ENCODE measurements at regions not wholly inside any gene's neighbourhood (a gene's known extent, or its start where the extent isn't known, plus 50 kb on each side); places are given as distances from the start of the nearest gene placed in this dataset.

DNA sequence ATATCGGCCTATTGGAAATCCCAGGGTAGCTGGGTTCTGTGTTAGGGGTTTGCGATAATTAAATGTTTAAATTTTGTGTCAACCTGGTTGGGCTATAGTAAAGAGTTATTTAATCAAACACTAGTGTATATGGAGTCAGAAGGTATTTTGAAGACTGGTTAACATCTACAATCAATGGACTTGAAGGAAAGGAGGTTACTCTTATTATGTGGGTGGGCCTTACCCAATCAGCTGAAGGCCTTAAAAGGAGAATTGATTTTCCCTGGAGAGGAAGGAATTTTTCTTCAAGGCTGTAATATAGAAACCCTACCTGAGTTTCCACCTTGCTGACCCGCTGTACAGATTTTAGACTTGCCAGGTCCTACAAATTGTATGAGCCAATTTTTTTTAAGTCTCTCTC, 411.4 kb downstream of the IRX1 start:
- no peak for TF ChIP-seq CTCF (IDR thresholded peaks at IDR 0.05)
- TF ChIP-seq POLR2A (IDR thresholded peaks at IDR 0.05): no peak
